Heart right ventricle (tissue), 16 donors: ENCODE measurements at regions not wholly inside any gene's neighbourhood (a gene's known extent, or its start where the extent isn't known, plus 50 kb on each side); places are given as distances from the start of the nearest gene placed in this dataset.

Experiments used
- ATAC-seq, 8 donors: fragments of 200-7000 bp; cut with Tn5 transposase; one replicate each; pipeline ENCODE4 v1.9.1; 2020; ENCODE audit warnings: mild to moderate bottlenecking in 8 of 8, moderate library complexity in 8 of 8, moderate number of reproducible peaks in 1 of 8
- DNase-seq, 2 donors: peaks; one replicate each; pipeline ENCODE4 v3.0.0-alpha.2; 2020
- H3K27ac ChIP-seq, 10 donors: fragments of 200-600 bp; sonication (generic) in 2 of 10; one replicate each; pipeline versions ENCODE4 v1.5.0 to v1.8.0; 2020 to 2022; ENCODE audit warnings: mild to moderate bottlenecking in 3 of 10
- H3K27me3 ChIP-seq, 7 donors: fragments of 200-600 bp; one replicate each; pipeline ENCODE4 v1.8.0; 2021 to 2022; ENCODE audit warnings: mild to moderate bottlenecking in 2 of 7
- H3K36me3 ChIP-seq, 9 donors: fragments of 200-600 bp; sonication (generic) in 1 of 9; one replicate each; pipeline versions ENCODE4 v1.5.0 to v1.8.0; 2020 to 2022; ENCODE audit warnings: mild to moderate bottlenecking in 2 of 9
- H3K4me1 ChIP-seq, 9 donors: fragments of 200-600 bp; sonication (generic) in 1 of 9; one replicate each; pipeline versions ENCODE4 v1.5.0 to v1.8.0; 2020 to 2022; ENCODE audit warnings: mild to moderate bottlenecking in 4 of 9
- H3K4me3 ChIP-seq, 10 donors: fragments of 200-600 bp; sonication (generic) in 2 of 10; one replicate each; pipeline versions ENCODE4 v1.5.0 to v1.8.0; 2020 to 2022; ENCODE audit warnings: mild to moderate bottlenecking in 7 of 10, moderate library complexity in 2 of 10
- H3K9me3 ChIP-seq, 11 donors: fragments of 200-600 bp in 10 of 11; sonication (generic) in 2 of 11; one replicate each; pipeline versions ENCODE4 v1.5.0 to v1.8.0; 2013 to 2022; ENCODE audit warnings: mild to moderate bottlenecking in 2 of 11, control low read depth in 1 of 11, moderate library complexity in 1 of 11
- CTCF ChIP-seq, 9 donors: fragments of 200-600 bp; sonication (generic) in 2 of 9; IDR thresholded peaks; one replicate each; pipeline versions ENCODE4 v1.5.0 to v1.8.0; 2021 to 2022; ENCODE audit warnings: antibody characterized with exemption in 9 of 9, mild to moderate bottlenecking in 5 of 9, moderate library complexity in 1 of 9
- WGBS, 2 donors: extraction: QIAGEN DNeasy Blood & Tissue Kit; methylation state at CpG; one replicate each; pipeline ENCODE4 v1.1.7; 2013; ENCODE audit warnings: inconsistent platforms in 1 of 2; 5-methylcytosine and 5-hydroxymethylcytosine counted together
- intact Hi-C, 10 donors: fragments of 100-400 bp; cut with DNase I; formaldehyde crosslinking; loops; one replicate each; pipeline versions ENCODE4 v1.11.1 to v1.14.2; 2022
- donor health status: Arrhythmogenic right ventricular cardiomyopathy.
- donor health status: ischemic (EF 13 %, LVEDD 7.1; RV severe dilation, severe dysfunction).
- donor health status: healthy with polysubstance abuse.
- donor health status: DM: no; HTN: yes; CAD: no.
- donor health status: DM: no; HTN: no; CAD: no.
- donor health status: ischemic (EF 25% LVEDD 6.9; RV normal size, moderate dysfunction).
- donor health status: ischemic (EF 25% LVEDD 5.7; RV mildly dilated, moderate dysfunction).
- donor health status: healthy.
- donor health status: DM: yes; HTN: yes; CAD: no.
- donor health status: Ischemic cardiomyopathy.
- donor health status: ischemic (EF 35%, LVEDD 5.7; RV mildly dilated, moderate dysfunction).
- donor health status: nonischemic (EF 11% LVEDD 7.7; RV severe dilation, severe dysfunction).
- donor health status: DM: yes; HTN: yes; CAD: no.
- donor health status: PGD.
- donor health status: ischemic (EF 29% LVEDD 5.4; RV normal size, mild dysfunction).
- donor health status: nonischemic (EF 23%, LVEDD 6.1; RV moderate dilation, normal function).

GRCh38 chr4:74618659-74619058 lies 173.7 kb downstream of the AREG start:
- Histone ChIP-seq H3K27me3 (no peaks in the 10 kb centered on the region), H3K36me3 (no peaks in the 10 kb centered on the region), H3K27ac (no peak overlapping the region), H3K4me1 (peaks cover 0 to 14% (median 0%) of the 10 kb centered on the region in 9 donors), H3K9me3 (peaks cover 0 to 17% (median 0%) of the 10 kb centered on the region in 11 donors), H3K4me3 (no peak overlapping the region)
- ATAC-seq, result no peak
- WGBS, 2 donors, result 44 to 53% methylated on average over 1 of the region's 1 CpG
- intact Hi-C loops, result no loop called here
- TF ChIP-seq CTCF (IDR thresholded peaks at IDR 0.05), result no peak
- no peak for DNase-seq

GRCh38 chr4:74619931-74620702 lies 174.2 kb downstream of the BTC start:
- peaks cover 0 to 22% (median 5%) of the 10 kb centered on the region in 9 donors for H3K4me1 ChIP-seq
- DNase-seq (no peak), ATAC-seq (peak in 1 of 8 donors; percentile 41)
- H3K9me3 ChIP-seq, result peaks cover 0 to 17% (median 0%) of the 10 kb centered on the region in 11 donors
- TF ChIP-seq CTCF (IDR thresholded peaks at IDR 0.05), result no peak
- WGBS, 2 donors, result 15 to 18% methylated on average over 2 of the region's 2 CpGs
- H3K27me3 ChIP-seq, result no peaks in the 10 kb centered on the region
- no peaks in the 10 kb centered on the region for H3K36me3 ChIP-seq
- no peak overlapping the region for H3K27ac ChIP-seq
- intact Hi-C loops, result loop anchor here in 7 of 10 donors (5.0 to 10.0 kb wide), 4 partner anchors 85 to 248 kb away; no protein-coding TSS in a partner anchor
- H3K4me3 ChIP-seq, result no peak overlapping the region

GRCh38 chr4:74621616-74622015 lies 172.7 kb downstream of the BTC start:
- DNase-seq (no peak), ATAC-seq (no peak)
- no peaks in the 10 kb centered on the region for H3K36me3 ChIP-seq
- H3K27ac ChIP-seq, result no peak overlapping the region
- intact Hi-C loops, result loop anchor here in 7 of 10 donors (5.0 to 10.0 kb wide), 4 partner anchors 87 to 249 kb away; no protein-coding TSS in a partner anchor
- peaks cover 0 to 6% (median 0%) of the 10 kb centered on the region in 11 donors for H3K9me3 ChIP-seq
- H3K4me3 ChIP-seq, result no peak overlapping the region
- H3K27me3 ChIP-seq, result no peaks in the 10 kb centered on the region
- peaks cover 0 to 29% (median 5%) of the 10 kb centered on the region in 9 donors for H3K4me1 ChIP-seq
- TF ChIP-seq CTCF (IDR thresholded peaks at IDR 0.05), result no peak

GRCh38 chr4:74623041-74623440 lies 171.3 kb downstream of the BTC start:
- peaks cover 0 to 30% (median 5%) of the 10 kb centered on the region in 9 donors for H3K4me1 ChIP-seq
- peak; percentile 10 to 58 (median 43) for TF ChIP-seq CTCF (IDR thresholded peaks at IDR 0.05)
- no peak overlapping the region for H3K4me3 ChIP-seq
- H3K9me3 ChIP-seq, result no peaks in the 10 kb centered on the region
- no peaks in the 10 kb centered on the region for H3K27me3 ChIP-seq
- no peaks in the 10 kb centered on the region for H3K36me3 ChIP-seq
- no peak overlapping the region for H3K27ac ChIP-seq
- DNase-seq, result no peak
- peak in 2 of 8 donors; percentile 65 to 69 for ATAC-seq
- intact Hi-C loops, result loop anchor here in 7 of 10 donors (5.0 to 10.0 kb wide), 4 partner anchors 88 to 251 kb away; no protein-coding TSS in a partner anchor
- 31 to 34% methylated on average over 3 of the region's 3 CpGs for WGBS, 2 donors
